OCI-LY1 (cell line): ENCODE measurements at regions not wholly inside any gene's neighbourhood (a gene's known extent, or its start where the extent isn't known, plus 50 kb on each side); places are given as distances from the start of the nearest gene placed in this dataset.

Experiments
- H2AFZ ChIP-seq: fragments of 200-600 bp; sonication (generic), shearing (Covaris generic); 2 replicates; pipeline ENCODE4 v1.6.0; 2014; ENCODE audit warnings: antibody characterized with exemption, mild to moderate bottlenecking, low read length
- H3F3A ChIP-seq: fragments of 200-600 bp; sonication (generic), shearing (Covaris generic); 2 replicates; pipeline ENCODE4 v1.6.0; 2014; ENCODE audit warnings: mild to moderate bottlenecking, antibody characterized with exemption, low read length, moderate library complexity; ENCODE audit not compliant: insufficient read depth
- H3K27ac ChIP-seq: fragments of 200-600 bp; sonication (generic); 2 replicates; pipeline ENCODE4 v1.5.1; 2014; ENCODE audit warnings: low read length, mixed run types, mild to moderate bottlenecking, low read depth; ENCODE audit not compliant: poor library complexity, severe bottlenecking
- H3K27me3 ChIP-seq: fragments of 200-600 bp; sonication (generic); 2 replicates; pipeline ENCODE4 v1.6.0; 2014; ENCODE audit warnings: antibody characterized with exemption, mild to moderate bottlenecking, low read length, moderate library complexity; ENCODE audit not compliant: insufficient read depth
- H3K36me3 ChIP-seq: fragments of 200-600 bp; sonication (generic); 2 replicates; pipeline ENCODE4 v1.6.1; 2014; ENCODE audit warnings: mild to moderate bottlenecking, antibody characterized with exemption, low read length, moderate library complexity, mixed read lengths; ENCODE audit not compliant: insufficient read depth
- H3K4me1 ChIP-seq: fragments of 200-600 bp; sonication (generic); 2 replicates; pipeline ENCODE4 v1.5.1; 2014; ENCODE audit warnings: mild to moderate bottlenecking, low read length, moderate library complexity; ENCODE audit not compliant: insufficient read depth, severe bottlenecking
- H3K4me2 ChIP-seq: fragments of 200-600 bp; sonication (generic), shearing (Covaris generic); 2 replicates; pipeline ENCODE4 v1.6.1; 2014; ENCODE audit warnings: low read length
- H3K4me3 ChIP-seq: fragments of 200-600 bp; sonication (generic); 2 replicates; pipeline ENCODE4 v1.5.1; 2014; ENCODE audit warnings: low read length, low read depth, mild to moderate bottlenecking, mixed read lengths; ENCODE audit not compliant: poor library complexity, severe bottlenecking
- H3K79me2 ChIP-seq: fragments of 200-600 bp; shearing (Covaris generic); 2 replicates; pipeline ENCODE4 v1.6.1; 2016; ENCODE audit warnings: mixed run types, low read length, mixed read lengths; ENCODE audit not compliant: insufficient read depth
- H3K9ac ChIP-seq: fragments of 200-600 bp; sonication (generic), shearing (Covaris generic); 2 replicates; pipeline ENCODE4 v1.6.1; 2014; ENCODE audit warnings: mild to moderate bottlenecking, low read length, mixed read lengths
- H3K9me2 ChIP-seq: fragments of 200-600 bp; sonication (generic), shearing (Covaris generic); 2 replicates; pipeline ENCODE4 v1.6.1; 2014; ENCODE audit warnings: low read depth, mild to moderate bottlenecking, low read length, mixed read lengths
- H3K9me3 ChIP-seq: fragments of 200-600 bp; shearing (Covaris generic); 2 replicates; pipeline ENCODE4 v1.6.1; 2014; ENCODE audit warnings: low read length, mixed read lengths
- H4K20me1 ChIP-seq: fragments of 200-600 bp; sonication (generic), shearing (Covaris generic); 2 replicates; pipeline ENCODE4 v1.6.0; 2016; ENCODE audit warnings: mild to moderate bottlenecking, low read length; ENCODE audit not compliant: insufficient read depth
- CTCF ChIP-seq: fragments of 200-600 bp; sonication (generic), shearing (Covaris generic); IDR thresholded peaks from 2 replicates; pipeline ENCODE4 v1.5.1; 2017; ENCODE audit warnings: mild to moderate bottlenecking, antibody characterized with exemption, low read length, moderate library complexity, mixed read lengths
- EZH2 ChIP-seq: fragments of 200-600 bp; sonication (generic), shearing (Covaris generic); IDR thresholded peaks from 2 replicates; pipeline ENCODE4 v1.8.0; 2017; ENCODE audit warnings: borderline replicate concordance, mixed run types, mild to moderate bottlenecking, antibody characterized with exemption, low read length, moderate library complexity, mixed read lengths

GRCh38 chr3:159807137-159808040, 181.2 kb upstream of the IL12A start:
- Histone ChIP-seq H3K36me3 (no peaks in the 10 kb centered on the region), H3K9me2 (no peaks in the 10 kb centered on the region), H3K4me1 (no peaks in the 10 kb centered on the region), H3F3A (no peaks in the 10 kb centered on the region), H3K27me3 (no peaks in the 10 kb centered on the region), H4K20me1 (no peaks in the 10 kb centered on the region), H2AFZ (no peak overlapping the region), H3K4me3 (no peak overlapping the region), H3K9me3 (no peaks in the 10 kb centered on the region), H3K27ac (no peak overlapping the region), H3K4me2 (no peak overlapping the region), H3K79me2 (no peaks in the 10 kb centered on the region), H3K9ac (no peak overlapping the region)
- TF ChIP-seq CTCF, result no peak
- TF ChIP-seq EZH2, result no peak

GRCh38 chr3:159813822-159814531, 174.7 kb upstream of the IL12A start:
- Histone ChIP-seq H3K27me3 (no peaks in the 10 kb centered on the region), H3K9me2 (no peaks in the 10 kb centered on the region), H3K4me3 (no peak overlapping the region), H3K9me3 (no peaks in the 10 kb centered on the region), H2AFZ (no peak overlapping the region), H3K4me1 (no peaks in the 10 kb centered on the region), H4K20me1 (no peaks in the 10 kb centered on the region), H3K4me2 (no peak overlapping the region), H3K27ac (no peak overlapping the region), H3K79me2 (no peaks in the 10 kb centered on the region), H3K9ac (no peak overlapping the region), H3F3A (no peaks in the 10 kb centered on the region), H3K36me3 (no peaks in the 10 kb centered on the region)
- TF ChIP-seq CTCF (no peak), EZH2 (no peak)

GRCh38 chr3:159816512-159816911, 172.1 kb upstream of the IL12A start:
- no peaks in the 10 kb centered on the region for H3K9me2 ChIP-seq
- no peak overlapping the region for H2AFZ ChIP-seq
- no peaks in the 10 kb centered on the region for H3K9me3 ChIP-seq
- no peaks in the 10 kb centered on the region for H4K20me1 ChIP-seq
- no peak overlapping the region for H3K4me3 ChIP-seq
- no peaks in the 10 kb centered on the region for H3K27me3 ChIP-seq
- H3K36me3 ChIP-seq, result no peaks in the 10 kb centered on the region
- no peak overlapping the region for H3K27ac ChIP-seq
- no peak overlapping the region for H3K9ac ChIP-seq
- no peaks in the 10 kb centered on the region for H3K4me1 ChIP-seq
- no peak overlapping the region for H3K4me2 ChIP-seq
- no peaks in the 10 kb centered on the region for H3F3A ChIP-seq
- H3K79me2 ChIP-seq, result no peaks in the 10 kb centered on the region
- no peak for TF ChIP-seq EZH2
- no peak for TF ChIP-seq CTCF
